Uterus (tissue), 3 donors: ENCODE measurements at regions not wholly inside any gene's neighbourhood (a gene's known extent, or its start where the extent isn't known, plus 50 kb on each side); places are given as distances from the start of the nearest gene placed in this dataset.

Experiments used
- DNase-seq, 2 donors: peaks; one replicate each; pipeline ENCODE4 v3.0.0-alpha.2; 2019 to 2020
- H3K27ac ChIP-seq, 2 donors: fragments of 200-600 bp; sonication (generic); 1 replicate in 1 of 2; 2 replicates in 1 of 2; pipeline ENCODE4 v1.5.1; 2016 to 2018
- H3K27me3 ChIP-seq, 2 donors: fragments of 200-600 bp; sonication (generic); one replicate each; pipeline ENCODE4 v1.5.1; 2018 to 2019; ENCODE audit warnings: control low read depth in 1 of 2
- H3K36me3 ChIP-seq, 2 donors: fragments of 200-600 bp; sonication (generic); one replicate each; pipeline ENCODE4 v1.5.1; 2019; ENCODE audit warnings: control low read depth in 1 of 2
- H3K4me1 ChIP-seq, 2 donors: fragments of 200-600 bp; sonication (generic); one replicate each; pipeline ENCODE4 v1.5.1; 2018 to 2019; ENCODE audit warnings: control low read depth in 1 of 2
- H3K4me3 ChIP-seq, 2 donors: fragments of 200-600 bp; sonication (generic); 1 replicate in 1 of 2; 2 replicates in 1 of 2; pipeline ENCODE4 v1.5.1; 2018 to 2019; ENCODE audit warnings: mild to moderate bottlenecking in 1 of 2
- H3K9me3 ChIP-seq, 2 donors: fragments of 200-600 bp; sonication (generic); one replicate each; pipeline ENCODE4 v1.5.1; 2019; ENCODE audit warnings: control low read depth in 1 of 2
- POLR2A ChIP-seq, 2 donors: fragments of 450-650 bp; IDR thresholded peaks; one replicate each; pipeline ENCODE4 v1.6.1; 2016; ENCODE audit warnings: antibody characterized with exemption in 2 of 2, mild to moderate bottlenecking in 1 of 2, moderate library complexity in 1 of 2
- intact Hi-C: fragments of 100-400 bp; cut with DNase I; formaldehyde crosslinking; loops from one replicate; pipeline ENCODE4 v1.15.1; 2023; ENCODE audit warnings: low total_unique reads
- TF ChIP-seq, protein P1 (sequence below), 4 experiments: fragments of 200-600 bp in 2 of 4; fragments of 450-650 bp in 2 of 4; sonication (generic) in 2 of 4; IDR thresholded peaks; one replicate each; pipeline ENCODE4 v1.5.1; 2016 to 2019; ENCODE audit warnings: antibody characterized with exemption in 4 of 4, mild to moderate bottlenecking in 2 of 4, moderate library complexity in 1 of 4
- donor health status: DM: yes; HTN: yes; CAD: no.

DNA sequence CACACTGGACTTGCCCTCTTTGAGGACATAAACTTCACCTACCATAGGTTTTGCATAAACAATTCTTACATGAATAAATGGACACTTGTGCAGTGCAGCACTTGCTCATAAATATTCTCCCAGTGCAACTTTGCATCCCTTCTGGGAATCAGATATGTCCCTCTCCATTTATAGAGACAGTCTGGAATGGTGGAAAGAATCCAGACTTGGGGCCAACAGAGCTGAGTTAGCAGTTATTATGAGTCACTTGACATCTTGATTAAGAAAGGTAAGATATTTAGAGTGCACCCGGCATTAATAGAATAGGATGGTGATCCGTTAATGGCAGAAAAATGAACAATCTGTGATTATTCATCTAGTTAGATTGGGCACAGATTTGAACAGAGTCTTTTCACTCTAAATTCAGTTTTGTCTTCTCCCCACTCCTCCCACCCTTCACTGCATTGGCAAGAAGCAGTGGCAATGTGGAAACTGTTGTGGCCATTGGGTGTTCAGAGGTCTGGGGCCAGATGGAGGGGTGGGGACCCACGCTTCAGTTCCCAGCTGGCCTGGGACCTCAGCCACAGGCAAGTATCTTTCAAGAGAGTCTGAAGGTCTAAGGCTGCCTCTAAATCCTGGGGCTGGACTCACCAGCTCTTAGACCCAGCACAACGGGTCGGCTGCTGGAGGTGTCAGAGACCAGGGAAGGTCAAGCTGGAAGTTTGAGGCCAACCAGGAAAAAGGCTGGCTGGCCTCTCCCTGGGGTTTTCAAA is 58.9 kb upstream of the KY start:
- no peak for TF ChIP-seq POLR2A (IDR thresholded peaks at IDR 0.05)
- TF ChIP-seq, protein P1, sequence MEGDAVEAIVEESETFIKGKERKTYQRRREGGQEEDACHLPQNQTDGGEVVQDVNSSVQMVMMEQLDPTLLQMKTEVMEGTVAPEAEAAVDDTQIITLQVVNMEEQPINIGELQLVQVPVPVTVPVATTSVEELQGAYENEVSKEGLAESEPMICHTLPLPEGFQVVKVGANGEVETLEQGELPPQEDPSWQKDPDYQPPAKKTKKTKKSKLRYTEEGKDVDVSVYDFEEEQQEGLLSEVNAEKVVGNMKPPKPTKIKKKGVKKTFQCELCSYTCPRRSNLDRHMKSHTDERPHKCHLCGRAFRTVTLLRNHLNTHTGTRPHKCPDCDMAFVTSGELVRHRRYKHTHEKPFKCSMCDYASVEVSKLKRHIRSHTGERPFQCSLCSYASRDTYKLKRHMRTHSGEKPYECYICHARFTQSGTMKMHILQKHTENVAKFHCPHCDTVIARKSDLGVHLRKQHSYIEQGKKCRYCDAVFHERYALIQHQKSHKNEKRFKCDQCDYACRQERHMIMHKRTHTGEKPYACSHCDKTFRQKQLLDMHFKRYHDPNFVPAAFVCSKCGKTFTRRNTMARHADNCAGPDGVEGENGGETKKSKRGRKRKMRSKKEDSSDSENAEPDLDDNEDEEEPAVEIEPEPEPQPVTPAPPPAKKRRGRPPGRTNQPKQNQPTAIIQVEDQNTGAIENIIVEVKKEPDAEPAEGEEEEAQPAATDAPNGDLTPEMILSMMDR (IDR thresholded peaks at IDR 0.05): no peak
- intact Hi-C loops: no loop called here
- H3K27ac ChIP-seq: no peak overlapping the region

DNA sequence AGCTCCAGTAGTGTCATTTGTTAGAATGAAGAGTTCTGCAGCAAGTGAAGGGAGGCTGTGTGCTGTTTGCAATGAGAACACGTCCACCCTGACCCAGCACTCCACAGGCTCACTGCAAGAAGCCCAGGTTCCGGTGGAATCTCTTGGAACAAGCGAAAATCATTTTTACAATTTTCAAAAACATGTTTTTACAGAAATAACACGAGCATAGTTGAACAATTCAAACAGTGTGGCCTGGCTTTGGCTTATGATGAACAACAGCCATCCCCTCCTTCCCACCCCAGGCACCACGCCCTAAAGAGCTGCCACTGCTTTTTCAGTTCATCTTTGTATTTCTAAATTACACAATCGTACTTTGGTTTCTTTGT is 59.5 kb upstream of the KY start:
- Histone ChIP-seq H3K4me3 (no peak overlapping the region), H3K27me3 (no peaks in the 10 kb centered on the region), H3K4me1 (no peaks in the 10 kb centered on the region), H3K36me3 (no peaks in the 10 kb centered on the region), H3K9me3 (no peaks in the 10 kb centered on the region), H3K27ac (no peak overlapping the region)
- no peak for DNase-seq
- intact Hi-C loops: no loop called here
- TF ChIP-seq, protein P1 (IDR thresholded peaks at IDR 0.05): no peak
- no peak for TF ChIP-seq POLR2A (IDR thresholded peaks at IDR 0.05)

More for the DNA sequence above, 58.9 kb upstream of the KY start:
- Histone ChIP-seq H3K27me3 (no peaks in the 10 kb centered on the region), H3K4me3 (no peak overlapping the region), H3K9me3 (no peaks in the 10 kb centered on the region), H3K4me1 (no peaks in the 10 kb centered on the region), H3K36me3 (no peaks in the 10 kb centered on the region)
- peak in 1 of 2 donors; percentile 21 for DNase-seq

DNA sequence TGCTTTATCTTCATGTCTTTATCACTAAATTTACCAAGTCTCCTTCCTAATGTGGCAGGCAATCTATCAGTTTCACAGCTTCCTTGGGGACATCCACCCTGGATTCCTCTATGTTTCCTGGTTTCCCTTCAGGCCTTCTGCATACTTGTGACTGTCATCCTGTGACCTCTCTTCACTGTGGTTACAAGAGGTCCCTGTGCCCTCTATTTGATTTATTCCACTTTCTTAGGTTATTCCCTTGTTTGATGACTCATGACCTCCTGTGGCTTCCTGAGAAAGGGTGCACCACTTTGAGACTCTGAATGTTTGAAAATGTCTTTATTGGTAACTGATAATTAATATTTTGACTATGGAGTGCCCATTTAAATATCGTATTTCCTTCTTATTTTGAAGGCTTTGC is 60.5 kb upstream of the KY start:
- intact Hi-C loops: no loop called here

DNA sequence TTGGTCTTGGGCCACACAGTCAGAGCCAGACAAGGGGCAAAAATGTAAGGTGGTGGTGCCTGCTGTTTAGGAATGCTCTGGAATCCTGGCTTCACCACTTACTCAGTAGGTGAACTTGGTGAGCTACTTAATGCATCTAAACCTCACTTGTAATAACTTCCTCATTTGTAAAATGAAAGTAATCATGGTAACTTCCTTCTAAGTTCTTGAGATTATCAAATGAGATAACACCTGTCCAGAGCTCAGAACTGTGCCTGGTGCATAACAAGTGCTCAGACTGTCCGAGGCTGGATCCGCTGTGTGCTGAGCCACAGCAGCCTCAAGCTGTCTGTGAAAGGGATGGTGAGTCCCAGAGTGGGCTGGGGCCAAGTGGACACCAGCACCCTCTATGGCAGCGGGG is 62.8 kb upstream of the KY start:
- TF ChIP-seq, protein P1 (IDR thresholded peaks at IDR 0.05): no peak
- TF ChIP-seq POLR2A (IDR thresholded peaks at IDR 0.05): no peak
- no peak for DNase-seq
- Histone ChIP-seq H3K27me3 (no peaks in the 10 kb centered on the region), H3K27ac (no peak overlapping the region), H3K4me1 (no peaks in the 10 kb centered on the region), H3K36me3 (no peaks in the 10 kb centered on the region), H3K9me3 (no peaks in the 10 kb centered on the region), H3K4me3 (no peak overlapping the region)
- intact Hi-C loops: no loop called here

More for the DNA sequence above, 60.5 kb upstream of the KY start:
- Histone ChIP-seq H3K36me3 (no peaks in the 10 kb centered on the region), H3K4me1 (no peaks in the 10 kb centered on the region), H3K27me3 (no peaks in the 10 kb centered on the region), H3K27ac (no peak overlapping the region), H3K9me3 (no peaks in the 10 kb centered on the region), H3K4me3 (no peak overlapping the region)
- no peak for DNase-seq
- no peak for TF ChIP-seq POLR2A (IDR thresholded peaks at IDR 0.05)
- TF ChIP-seq, protein P1 (IDR thresholded peaks at IDR 0.05): no peak

DNA sequence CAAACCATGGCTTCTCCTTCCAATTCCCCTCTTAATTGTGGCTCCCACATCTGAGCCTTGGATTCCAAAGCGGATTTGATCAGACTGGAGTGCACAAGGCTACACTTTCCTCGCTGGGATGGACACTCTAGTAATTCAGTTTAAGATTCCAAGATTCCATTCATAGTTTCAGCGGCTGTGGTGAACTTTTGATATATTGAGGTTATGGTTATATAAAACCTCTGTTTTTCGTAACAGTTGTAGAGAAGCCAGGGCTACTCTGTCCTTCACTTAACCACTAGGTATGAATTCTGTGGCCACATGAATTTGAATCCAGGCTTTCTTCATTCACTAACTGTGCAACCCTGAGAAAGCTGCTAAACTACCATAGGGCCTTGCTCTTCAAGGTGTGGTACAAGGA is 67.9 kb upstream of the KY start:
- intact Hi-C loops: no loop called here
- Histone ChIP-seq H3K9me3 (no peaks in the 10 kb centered on the region), H3K4me1 (no peaks in the 10 kb centered on the region), H3K27ac (no peak overlapping the region), H3K27me3 (no peaks in the 10 kb centered on the region), H3K4me3 (no peak overlapping the region), H3K36me3 (no peaks in the 10 kb centered on the region)
- no peak for TF ChIP-seq POLR2A (IDR thresholded peaks at IDR 0.05)
- TF ChIP-seq, protein P1 (IDR thresholded peaks at IDR 0.05): no peak
- no peak for DNase-seq
